Osteocyte (in vitro differentiated cells): ENCODE measurements at regions not wholly inside any gene's neighbourhood (a gene's known extent, or its start where the extent isn't known, plus 50 kb on each side); places are given as distances from the start of the nearest gene placed in this dataset.

ENCODE experiments used
- DNase-seq: peaks from one replicate; pipeline ENCODE4 v3.0.0; 2021; ENCODE audit warnings: mixed read lengths; ENCODE audit not compliant: unreplicated experiment; ENCODE audit errors: extremely low spot score
- H3K27ac Mint-ChIP-seq: one replicate; pipeline ENCODE4 v1.8.0; 2021; ENCODE audit warnings: mild to moderate bottlenecking, mixed read lengths; ENCODE audit not compliant: unreplicated experiment
- H3K27me3 Mint-ChIP-seq: one replicate; pipeline ENCODE4 v1.8.0; 2021; ENCODE audit warnings: mixed read lengths; ENCODE audit not compliant: unreplicated experiment
- H3K36me3 Mint-ChIP-seq: one replicate; pipeline ENCODE4 v1.8.0; 2021; ENCODE audit warnings: mixed read lengths; ENCODE audit not compliant: unreplicated experiment
- H3K4me1 Mint-ChIP-seq: one replicate; pipeline ENCODE4 v1.8.0; 2021; ENCODE audit warnings: mixed read lengths; ENCODE audit not compliant: unreplicated experiment
- H3K4me3 Mint-ChIP-seq: one replicate; pipeline ENCODE4 v1.8.0; 2021; ENCODE audit warnings: mild to moderate bottlenecking, moderate library complexity, mixed read lengths; ENCODE audit not compliant: unreplicated experiment
- H3K9me3 Mint-ChIP-seq: one replicate; pipeline ENCODE4 v1.8.0; 2021; ENCODE audit warnings: mixed read lengths; ENCODE audit not compliant: unreplicated experiment
- CTCF ChIP-seq: fragments of 200-600 bp; sonication (generic); IDR thresholded peaks from 2 replicates; pipeline ENCODE4 v1.5.0; 2021; ENCODE audit warnings: antibody characterized with exemption, mild to moderate bottlenecking, moderate library complexity

- H3K27ac Mint-ChIP-seq, result no peak overlapping the region
- TF ChIP-seq CTCF, result no peak
- H3K4me3 Mint-ChIP-seq, result no peak overlapping the region
- no peak for DNase-seq
- no peaks in the 10 kb centered on the region for H3K4me1 Mint-ChIP-seq
- H3K27me3 Mint-ChIP-seq, result peaks cover 3% of the 10 kb centered on the region
- peaks cover 8% of the 10 kb centered on the region for H3K9me3 Mint-ChIP-seq
- H3K36me3 Mint-ChIP-seq, result no peaks in the 10 kb centered on the region
Measured at GRCh38 chrX:40326186-40326965, 228.6 kb upstream of the BCOR start.

- Mint-ChIP-seq H3K27me3 (peaks cover 3% of the 10 kb centered on the region), H3K4me3 (no peak overlapping the region), H3K4me1 (no peaks in the 10 kb centered on the region), H3K36me3 (no peaks in the 10 kb centered on the region), H3K9me3 (peaks cover 19% of the 10 kb centered on the region), H3K27ac (no peak overlapping the region)
- TF ChIP-seq CTCF, result no peak
- DNase-seq, result no peak
Measured at GRCh38 chrX:40325161-40325560, 227.4 kb upstream of the BCOR start.

GRCh38 chrX:40323977-40324376 is 226.2 kb upstream of the BCOR start:
- H3K4me1 Mint-ChIP-seq, result no peaks in the 10 kb centered on the region
- DNase-seq, result no peak
- H3K27ac Mint-ChIP-seq, result no peak overlapping the region
- peaks cover 6% of the 10 kb centered on the region for H3K27me3 Mint-ChIP-seq
- no peak overlapping the region for H3K4me3 Mint-ChIP-seq
- TF ChIP-seq CTCF, result no peak
- no peaks in the 10 kb centered on the region for H3K36me3 Mint-ChIP-seq
- peaks cover 19% of the 10 kb centered on the region for H3K9me3 Mint-ChIP-seq

- H3K36me3 Mint-ChIP-seq, result no peaks in the 10 kb centered on the region
Measured at GRCh38 chrX:40320819-40321218, 223.1 kb upstream of the BCOR start.

More at GRCh38 chrX:40320819-40321218, 223.1 kb upstream of the BCOR start:
- no peak for TF ChIP-seq CTCF
- H3K27me3 Mint-ChIP-seq, result peaks cover 6% of the 10 kb centered on the region
- H3K4me3 Mint-ChIP-seq, result no peak overlapping the region
- no peak for DNase-seq
- no peaks in the 10 kb centered on the region for H3K4me1 Mint-ChIP-seq
- peaks cover 25% of the 10 kb centered on the region for H3K9me3 Mint-ChIP-seq
- H3K27ac Mint-ChIP-seq, result no peak overlapping the region
